GM18511 (cell line): ENCODE measurements at regions not wholly inside any gene's neighbourhood (a gene's known extent, or its start where the extent isn't known, plus 50 kb on each side); places are given as distances from the start of the nearest gene placed in this dataset.
A peak's percentile ranks its signal among the peaks of the same experiment; 100 is the strongest.
"Not testable (repeated sequence)": the region's sequence is repeated elsewhere in the genome, so short reads cannot be mapped to it uniquely, and the experiment has no call there.

ENCODE experiments used
- ATAC-seq: cut with Tn5 transposase; IDR thresholded peaks from one replicate; pipeline ENCODE4 v1.9.1; 2021; ENCODE audit warnings: mild to moderate bottlenecking, moderate library complexity; ENCODE audit not compliant: unreplicated experiment

GRCh38 chr18:104264-104663, 54.1 kb upstream of the USP14 start:
- ATAC-seq, result not testable (repeated sequence)

GRCh38 chr18:105161-106053, 53.0 kb upstream of the USP14 start:
- ATAC-seq, result not testable (repeated sequence)

GRCh38 chr18:106054-106851, 52.1 kb upstream of the USP14 start:
- ATAC-seq, result not testable (repeated sequence)

DNA sequence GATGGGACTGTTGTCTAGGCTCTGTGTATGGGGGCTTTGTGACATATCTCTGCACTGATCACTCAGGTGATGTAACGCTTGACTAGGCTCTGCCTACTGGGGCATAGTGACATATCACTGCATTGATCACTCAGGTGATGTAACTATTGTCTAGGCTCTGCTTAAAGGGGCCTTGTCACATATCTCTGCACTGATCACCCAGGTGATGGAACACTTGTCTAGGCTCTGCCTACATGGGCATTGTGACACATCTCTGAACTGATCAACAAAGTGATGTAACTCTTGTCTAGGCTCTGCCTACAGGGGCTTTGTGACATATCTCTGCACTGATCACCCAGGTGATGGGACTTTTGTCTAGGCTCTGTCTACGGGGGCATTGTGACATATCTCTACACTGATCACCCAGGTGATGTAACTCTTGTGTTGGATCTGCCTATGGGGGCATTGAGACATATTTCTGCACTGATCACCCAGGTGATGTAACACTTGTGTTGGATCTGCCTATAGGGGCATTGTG, 51.4 kb upstream of the USP14 start:
- ATAC-seq, result not testable (repeated sequence)

- not testable (repeated sequence) for ATAC-seq
Measured at GRCh38 chr18:107464-107863, 50.9 kb upstream of the USP14 start.

DNA sequence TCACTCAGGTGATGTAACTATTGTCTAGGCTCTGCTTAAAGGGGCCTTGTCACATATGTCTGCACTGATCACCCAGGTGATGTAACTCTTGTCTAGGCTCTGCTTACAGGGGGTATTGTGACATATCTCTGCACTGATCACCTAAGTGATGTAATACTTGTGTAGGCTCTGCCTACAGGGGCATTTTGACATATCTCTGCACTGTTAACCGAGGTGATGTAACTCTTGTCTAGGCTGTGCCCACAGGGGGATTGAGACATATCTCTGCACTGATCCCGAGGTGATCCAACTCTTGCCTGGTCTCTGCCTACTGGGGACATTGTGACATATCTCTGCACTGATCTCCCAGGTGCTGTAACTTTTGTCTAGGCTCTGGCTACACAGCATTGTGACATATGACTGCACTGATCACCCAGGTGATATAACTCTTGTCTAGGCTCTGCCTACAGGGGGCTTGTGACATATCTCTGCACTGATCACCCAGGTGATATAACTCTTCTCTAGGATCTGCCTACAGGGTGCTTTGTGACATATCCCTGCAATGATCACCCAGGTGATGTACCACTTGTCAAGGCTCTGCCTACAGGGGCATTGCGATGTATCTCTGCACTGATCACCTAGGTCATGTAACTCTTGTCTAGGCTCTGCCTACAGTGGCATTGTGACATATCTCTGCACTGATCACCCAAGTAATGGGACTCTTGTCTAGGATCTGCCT, 50.3 kb upstream of the USP14 start:
- peak; percentile 47 for ATAC-seq
